LHCN-M2 (cell line): ENCODE measurements at regions not wholly inside any gene's neighbourhood (a gene's known extent, or its start where the extent isn't known, plus 50 kb on each side); places are given as distances from the start of the nearest gene placed in this dataset.

Experiments
- DNase-seq: peaks from one replicate; pipeline ENCODE4 v3.0.0-alpha.2; 2012; ENCODE audit warnings: low read depth

DNA sequence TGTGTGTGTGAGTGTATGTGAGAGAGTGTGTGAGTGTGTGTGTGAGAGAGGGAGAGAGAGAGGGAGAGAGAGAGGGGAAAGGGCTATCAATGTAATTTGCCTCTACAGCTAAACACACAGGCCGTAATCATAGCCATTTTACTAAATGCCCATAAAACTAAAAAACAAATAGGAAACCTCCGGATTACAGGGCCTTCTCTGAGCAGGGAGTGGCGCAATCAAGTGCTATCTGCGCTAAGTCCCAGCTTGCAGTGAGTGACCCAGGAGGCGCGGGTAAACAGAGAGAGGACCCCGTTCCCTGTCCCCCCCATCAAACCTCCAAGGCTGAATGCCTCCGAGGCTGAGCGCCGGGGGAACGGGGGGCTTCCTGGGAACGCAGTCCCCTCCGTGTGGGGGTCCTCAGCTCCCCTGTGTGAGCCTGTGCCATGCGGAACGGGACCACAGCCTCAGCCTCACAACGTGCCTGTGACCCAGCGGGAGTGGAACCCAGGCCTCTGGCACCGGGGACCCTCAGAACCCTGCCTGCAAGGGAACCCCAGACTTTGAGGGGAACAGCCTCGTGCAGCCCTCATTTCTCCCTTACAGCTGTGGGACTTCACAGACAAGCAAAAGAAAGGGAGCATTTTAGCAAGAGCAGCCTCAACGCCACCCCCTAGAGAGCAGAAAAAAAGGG lies 54.7 kb upstream of the ID2 start:
- no peak for DNase-seq

DNA sequence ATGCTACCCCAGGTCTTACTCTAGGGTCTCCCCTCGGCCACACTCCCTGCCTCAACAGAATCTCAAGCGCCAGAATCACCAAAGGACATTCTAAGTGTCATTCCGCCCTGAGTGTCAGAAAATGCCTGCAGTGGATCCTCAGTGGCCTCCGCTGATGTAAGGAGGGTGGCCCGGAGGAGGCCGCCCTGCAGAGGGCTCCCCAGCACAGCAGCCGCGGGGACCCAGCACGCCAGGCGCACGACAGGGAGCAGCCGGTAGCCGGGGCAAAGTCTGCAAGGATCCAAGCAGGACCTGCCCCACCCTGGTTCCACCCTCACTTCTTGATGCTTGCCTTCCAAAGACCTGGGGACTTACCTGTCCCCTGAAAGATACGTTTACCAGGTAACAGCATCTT lies 54.2 kb upstream of the ID2 start:
- no peak for DNase-seq

DNA sequence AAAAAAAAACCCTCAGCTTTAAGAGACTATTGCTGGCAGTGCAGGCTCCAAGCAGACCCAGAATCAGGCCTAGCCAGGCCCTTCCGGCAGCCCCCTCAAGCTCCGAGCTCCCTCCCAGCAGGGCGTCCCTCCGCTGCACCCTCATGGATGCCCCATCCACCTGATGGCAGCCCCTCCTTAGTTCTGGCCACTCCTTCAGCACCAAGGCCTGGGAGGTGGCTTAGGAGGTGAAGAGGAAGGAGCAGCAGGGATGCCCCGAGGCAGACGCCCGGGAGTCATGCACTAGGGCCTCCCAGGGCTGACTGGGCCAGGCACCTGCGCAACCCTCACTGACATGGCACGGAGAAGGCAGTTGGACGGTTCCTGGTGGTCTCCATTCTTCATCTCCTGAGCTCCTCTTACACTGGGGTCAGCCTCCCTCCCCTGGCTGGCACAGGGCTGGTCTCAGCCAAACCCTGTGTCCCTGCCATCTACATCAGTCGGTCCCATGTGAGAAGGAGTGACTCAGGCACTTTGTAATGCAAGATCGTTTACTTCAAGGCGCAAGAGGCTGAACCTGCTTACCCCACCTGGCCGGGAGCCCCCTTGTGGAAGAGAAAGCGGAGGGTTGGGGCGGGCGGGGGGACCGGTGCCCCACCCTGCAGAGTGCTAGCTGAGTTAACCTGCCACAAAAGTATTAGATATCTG lies 53.5 kb upstream of the ID2 start:
- no peak for DNase-seq

DNA sequence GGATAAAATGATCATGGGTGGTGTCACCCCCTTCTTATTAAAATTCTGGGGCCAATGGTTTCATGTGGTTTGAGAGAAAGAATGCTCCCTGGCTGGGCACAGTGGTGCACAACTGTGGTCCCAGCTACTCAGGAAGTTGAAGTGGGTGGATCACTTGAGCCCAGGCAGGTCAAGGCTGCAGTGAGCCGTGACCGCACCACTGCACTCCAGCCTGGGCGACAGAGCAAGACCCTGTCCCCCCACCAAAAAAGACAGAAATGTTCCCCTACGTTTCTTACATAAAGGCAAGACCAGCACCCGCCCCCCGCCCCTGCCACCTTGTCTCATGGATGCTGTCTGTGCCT lies 53.0 kb upstream of the ID2 start:
- no peak for DNase-seq

DNA sequence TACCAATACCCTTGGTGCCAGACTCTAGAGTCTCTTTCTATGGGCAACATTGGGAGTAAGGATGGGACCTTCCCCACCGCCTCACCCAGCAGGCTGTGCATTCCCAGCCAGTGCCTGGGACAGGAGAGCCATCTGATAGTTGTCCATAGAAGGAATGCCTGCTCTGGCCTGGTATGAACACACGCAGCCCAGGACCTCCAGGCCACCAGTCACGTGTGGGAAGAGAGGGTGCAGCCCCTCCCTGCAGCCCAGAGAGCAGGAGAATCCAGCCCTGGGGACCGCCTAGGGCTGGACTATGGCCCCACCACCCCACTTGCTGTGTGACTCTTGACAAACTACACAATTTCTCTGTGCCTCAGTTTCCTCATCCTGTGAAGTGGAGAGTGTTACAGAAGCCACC lies 52.5 kb upstream of the ID2 start:
- no peak for DNase-seq

DNA sequence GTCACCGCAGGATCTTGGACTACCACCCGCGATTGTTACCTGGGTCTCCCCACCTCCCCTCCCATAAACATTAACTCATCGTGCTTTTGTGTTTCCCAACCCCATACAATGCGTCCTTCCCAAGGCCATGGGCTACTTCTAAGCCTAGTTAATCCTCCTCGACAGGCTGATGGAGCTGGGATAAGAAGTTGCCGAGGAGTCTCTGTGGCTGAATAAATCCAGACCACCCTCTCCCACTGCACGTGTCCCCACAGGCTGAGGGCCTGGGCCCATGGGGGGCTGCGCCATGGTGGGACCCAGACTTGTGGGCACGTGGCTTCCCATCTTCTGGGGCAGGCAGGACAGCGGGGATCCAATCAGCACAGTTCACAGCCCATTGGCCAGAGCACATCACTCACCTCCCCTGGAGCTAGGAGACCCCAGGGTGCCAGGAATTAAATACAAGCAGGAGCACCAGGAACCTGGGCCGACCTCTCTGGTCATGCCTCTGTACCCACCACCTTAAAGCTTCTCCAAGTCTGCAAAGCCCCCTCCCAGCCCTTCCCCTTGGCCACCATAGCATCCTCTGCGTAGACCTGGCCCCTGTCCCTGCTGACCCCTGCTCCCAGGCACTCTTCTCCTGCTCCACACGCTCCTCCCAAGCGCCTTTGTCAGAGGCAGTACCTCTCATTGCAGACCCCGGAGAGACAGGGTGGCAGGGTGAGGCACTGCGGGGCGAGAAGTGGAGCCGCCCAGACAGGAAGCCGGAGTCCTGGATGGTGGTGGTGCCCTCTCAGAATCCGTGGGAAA lies 51.0 kb upstream of the ID2 start:
- no peak for DNase-seq

DNA sequence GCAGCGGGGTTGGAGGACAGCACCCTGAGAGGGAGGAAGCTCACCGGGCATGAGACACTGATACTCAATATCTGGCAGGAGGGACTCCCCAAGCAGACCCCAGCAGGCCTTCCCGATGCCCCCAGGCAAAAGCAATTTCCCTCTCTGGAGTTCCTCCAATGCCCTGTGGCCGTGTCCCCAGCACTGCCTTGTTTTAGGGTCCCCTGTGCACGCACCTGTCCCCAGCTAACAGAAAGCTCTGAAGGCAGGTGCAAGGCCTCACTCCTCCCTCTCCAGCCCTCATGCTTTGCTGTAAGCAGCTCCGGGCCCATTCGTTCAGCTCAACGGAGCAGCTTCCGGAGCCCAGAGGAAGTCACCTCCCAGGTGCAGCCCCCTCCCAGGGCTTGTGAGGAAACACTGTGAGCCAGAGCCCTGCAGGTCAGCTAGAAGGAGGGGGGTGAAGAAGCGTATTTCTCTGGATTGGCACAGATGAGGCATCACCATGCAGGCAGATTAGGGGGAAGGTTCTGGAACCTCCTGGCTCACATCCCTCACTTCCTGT lies 50.3 kb upstream of the ID2 start:
- no peak for DNase-seq
